ENCODE measurements at regions not wholly inside any gene's neighbourhood (a gene's known extent, or its start where the extent isn't known, plus 50 kb on each side); places are given as distances from the start of the nearest gene placed in this dataset.

DNA sequence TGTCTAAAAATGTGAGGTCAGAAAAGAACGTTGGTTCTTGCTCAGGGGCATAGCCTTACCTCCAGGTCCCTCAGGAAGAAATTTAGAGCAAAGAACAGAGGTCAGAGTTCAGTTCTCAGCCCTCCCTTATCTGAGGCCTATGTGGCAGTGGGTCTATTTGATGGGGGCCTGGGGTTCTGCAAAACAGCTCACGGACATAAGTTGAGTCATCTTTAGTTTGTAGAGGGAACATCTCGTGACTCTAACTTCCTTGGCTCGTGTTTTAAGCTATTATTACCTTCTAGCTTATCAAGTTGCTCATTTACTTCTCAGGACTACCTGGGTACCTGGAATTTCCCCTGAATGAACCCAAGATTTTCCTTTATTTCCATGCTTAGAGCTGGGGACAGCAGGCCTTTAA, 91.3 kb upstream of the AMOTL1 start:
- no peak for DNase-seq
- no peak overlapping the region for H3K18ac ChIP-seq (ENCODE audit: low read depth, low read length)
- H4K91ac ChIP-seq (ENCODE audit: insufficient read depth, low read depth, low read length) = no peak overlapping the region
- no peak overlapping the region for H2AK5ac ChIP-seq (ENCODE audit: low read depth, low read length)
- no peak overlapping the region for H4K5ac ChIP-seq (ENCODE audit: low read depth, low read length)
- dilution Hi-C loops (cut with HindIII; ENCODE audit: low sequenced_read_pairs, unreplicated experiment) (no loop called here), in situ Hi-C loops (cut with MboI; ENCODE audit: low sequenced_read_pairs) (no loop called here), intact Hi-C loops (cut with micrococcal nuclease) (no loop called here)
- H3K9me3 ChIP-seq (ENCODE audit: control insufficient read depth, insufficient read depth, low read length) = no peaks in the 10 kb centered on the region; the same call in 1 of the 2 replicates
- POLR2A ChIA-PET (ENCODE audit: unreplicated experiment) = no interaction called here
- no peak overlapping the region for H3K23ac ChIP-seq (ENCODE audit: low read depth, low read length)
- no peak overlapping the region for H2AFZ ChIP-seq (replicated peaks; ENCODE audit: low read length, poor library complexity)
- H2AK9ac ChIP-seq (replicated peaks; ENCODE audit: low read depth, low read length, poor library complexity) = no peak overlapping the region
- no peaks in the 10 kb centered on the region for H3K79me1 ChIP-seq (ENCODE audit: low read depth in 1 of 2, low read length in 2 of 2)
- H2BK120ac ChIP-seq (ENCODE audit: low read depth, low read length) = no peak overlapping the region
- no peaks in the 10 kb centered on the region for H3K36me3 ChIP-seq (ENCODE audit: control insufficient read depth, insufficient read depth, low read length)
- no peak overlapping the region for H2BK5ac ChIP-seq (ENCODE audit: low read depth, low read length, poor library complexity, severe bottlenecking)
- no peaks in the 10 kb centered on the region for H3K4me1 ChIP-seq (ENCODE audit: control insufficient read depth, insufficient read depth, low read length)
- no peak overlapping the region for H4K8ac ChIP-seq (ENCODE audit: low read depth in 2 of 2, low read length in 2 of 2)
- no peak overlapping the region for H3K27ac ChIP-seq (ENCODE audit: insufficient read depth, low read length)
- no peak overlapping the region for H2BK20ac ChIP-seq (ENCODE audit: low read depth, low read length)
- H3K14ac ChIP-seq (replicated peaks; ENCODE audit: low read depth, low read length) = no peak overlapping the region
- no peak for TF ChIP-seq NFE2L2 (IDR thresholded peaks at IDR 0.05; ENCODE audit: low read depth, low read length)
- no peak for TF ChIP-seq RCOR1 (IDR thresholded peaks at IDR 0.05; ENCODE audit: insufficient replicate concordance, low read length)
- TF ChIP-seq, protein P1, sequence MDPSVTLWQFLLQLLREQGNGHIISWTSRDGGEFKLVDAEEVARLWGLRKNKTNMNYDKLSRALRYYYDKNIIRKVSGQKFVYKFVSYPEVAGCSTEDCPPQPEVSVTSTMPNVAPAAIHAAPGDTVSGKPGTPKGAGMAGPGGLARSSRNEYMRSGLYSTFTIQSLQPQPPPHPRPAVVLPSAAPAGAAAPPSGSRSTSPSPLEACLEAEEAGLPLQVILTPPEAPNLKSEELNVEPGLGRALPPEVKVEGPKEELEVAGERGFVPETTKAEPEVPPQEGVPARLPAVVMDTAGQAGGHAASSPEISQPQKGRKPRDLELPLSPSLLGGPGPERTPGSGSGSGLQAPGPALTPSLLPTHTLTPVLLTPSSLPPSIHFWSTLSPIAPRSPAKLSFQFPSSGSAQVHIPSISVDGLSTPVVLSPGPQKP (IDR thresholded peaks at IDR 0.05; ENCODE audit: borderline replicate concordance, low read depth, low read length) = no peak
- no peak for TF ChIP-seq CHD1 (IDR thresholded peaks at IDR 0.05; ENCODE audit: low read depth, low read length)
- TF ChIP-seq BHLHE40 (IDR thresholded peaks at IDR 0.05; ENCODE audit: low read depth, low read length) = no peak
- TF ChIP-seq, protein P2, sequence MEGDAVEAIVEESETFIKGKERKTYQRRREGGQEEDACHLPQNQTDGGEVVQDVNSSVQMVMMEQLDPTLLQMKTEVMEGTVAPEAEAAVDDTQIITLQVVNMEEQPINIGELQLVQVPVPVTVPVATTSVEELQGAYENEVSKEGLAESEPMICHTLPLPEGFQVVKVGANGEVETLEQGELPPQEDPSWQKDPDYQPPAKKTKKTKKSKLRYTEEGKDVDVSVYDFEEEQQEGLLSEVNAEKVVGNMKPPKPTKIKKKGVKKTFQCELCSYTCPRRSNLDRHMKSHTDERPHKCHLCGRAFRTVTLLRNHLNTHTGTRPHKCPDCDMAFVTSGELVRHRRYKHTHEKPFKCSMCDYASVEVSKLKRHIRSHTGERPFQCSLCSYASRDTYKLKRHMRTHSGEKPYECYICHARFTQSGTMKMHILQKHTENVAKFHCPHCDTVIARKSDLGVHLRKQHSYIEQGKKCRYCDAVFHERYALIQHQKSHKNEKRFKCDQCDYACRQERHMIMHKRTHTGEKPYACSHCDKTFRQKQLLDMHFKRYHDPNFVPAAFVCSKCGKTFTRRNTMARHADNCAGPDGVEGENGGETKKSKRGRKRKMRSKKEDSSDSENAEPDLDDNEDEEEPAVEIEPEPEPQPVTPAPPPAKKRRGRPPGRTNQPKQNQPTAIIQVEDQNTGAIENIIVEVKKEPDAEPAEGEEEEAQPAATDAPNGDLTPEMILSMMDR (conservative IDR thresholded peaks at IDR 0.05; ENCODE audit: low read depth, low read length) = no peak
- no peak for TF ChIP-seq SMC3 (IDR thresholded peaks at IDR 0.05; ENCODE audit: low read depth, low read length)
- TF ChIP-seq MXI1 (IDR thresholded peaks at IDR 0.05; ENCODE audit: borderline replicate concordance, low read depth, low read length) = no peak
- TF ChIP-seq RAD21 (IDR thresholded peaks at IDR 0.05; ENCODE audit: low read length) = no peak
- TF ChIP-seq RFX5 (IDR thresholded peaks at IDR 0.05; ENCODE audit: low read depth, low read length) = no peak
- TF ChIP-seq MAZ (IDR thresholded peaks at IDR 0.05; ENCODE audit: borderline replicate concordance, low read depth, low read length) = no peak
- TF ChIP-seq FOS (IDR thresholded peaks at IDR 0.05; ENCODE audit: low read depth, low read length) = no peak
- no peak for TF ChIP-seq CEBPB (IDR thresholded peaks at IDR 0.05; ENCODE audit: low read depth, low read length)
- TF ChIP-seq, protein P3, sequence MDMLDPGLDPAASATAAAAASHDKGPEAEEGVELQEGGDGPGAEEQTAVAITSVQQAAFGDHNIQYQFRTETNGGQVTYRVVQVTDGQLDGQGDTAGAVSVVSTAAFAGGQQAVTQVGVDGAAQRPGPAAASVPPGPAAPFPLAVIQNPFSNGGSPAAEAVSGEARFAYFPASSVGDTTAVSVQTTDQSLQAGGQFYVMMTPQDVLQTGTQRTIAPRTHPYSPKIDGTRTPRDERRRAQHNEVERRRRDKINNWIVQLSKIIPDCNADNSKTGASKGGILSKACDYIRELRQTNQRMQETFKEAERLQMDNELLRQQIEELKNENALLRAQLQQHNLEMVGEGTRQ (IDR thresholded peaks at IDR 0.05; ENCODE audit: low read depth, low read length) = no peak
- TF ChIP-seq MAFK (IDR thresholded peaks at IDR 0.05; ENCODE audit: low read depth, low read length) = no peak
- no peak for TF ChIP-seq POLR2A (IDR thresholded peaks at IDR 0.05; ENCODE audit: low read depth, low read length)
- no peak overlapping the region for H3K56ac ChIP-seq (ENCODE audit: extremely low read depth, insufficient read depth, low read length)
- no peak overlapping the region for H3K4me2 ChIP-seq (ENCODE audit: low read depth, low read length)
- no peak overlapping the region for H3K4ac ChIP-seq (ENCODE audit: low read depth, low read length)
- H4K20me1 ChIP-seq (ENCODE audit: insufficient read depth, low read length) = no peaks in the 10 kb centered on the region
- no peak for ATAC-seq (ENCODE audit: low read depth)
- no peak overlapping the region for H2BK15ac ChIP-seq (ENCODE audit: low read depth, low read length)
- no peak overlapping the region for H3K9ac ChIP-seq (ENCODE audit: low read depth, low read length)
- no CpG with 5 or more reads among the region's 4 CpGs for WGBS, 2 experiments (ENCODE audit: extremely low coverage in 2 of 2, insufficient read length in 1 of 2)
- CTCF ChIA-PET = no interaction called here
- peaks cover 5% of the 10 kb centered on the region for H3K27me3 ChIP-seq (ENCODE audit: control insufficient read depth, insufficient read depth, low read length)
- no peak overlapping the region for H3K4me3 ChIP-seq (ENCODE audit: insufficient read depth, low read depth, low read length)
- H3K9me1 ChIP-seq (ENCODE audit: insufficient read depth, low read length) = no peaks in the 10 kb centered on the region
- BruUV-seq (replicated peaks) = no TSS peak

All from IMR-90 (cell line).